WERI-Rb-1 (cell line): ENCODE measurements at regions not wholly inside any gene's neighbourhood (a gene's known extent, or its start where the extent isn't known, plus 50 kb on each side); places are given as distances from the start of the nearest gene placed in this dataset.

Experiments
- DNase-seq: peaks from one replicate; pipeline ENCODE4 v3.0.0-alpha.2; 2020
- H3K27ac ChIP-seq: fragments of 250-450 bp; sonication (Bioruptor Pico); 2 replicates; pipeline ENCODE4 v1.5.1; 2020; ENCODE audit warnings: mild to moderate bottlenecking, moderate library complexity
- H3K27me3 ChIP-seq: fragments of 250-450 bp; sonication (Bioruptor Pico); 2 replicates; pipeline ENCODE4 v1.5.1; 2021; ENCODE audit warnings: mild to moderate bottlenecking, low read depth, moderate library complexity; ENCODE audit not compliant: insufficient read depth, severe bottlenecking
- H3K36me3 ChIP-seq: fragments of 250-450 bp; sonication (Bioruptor Pico); 2 replicates; pipeline ENCODE4 v1.5.1; 2020; ENCODE audit warnings: mild to moderate bottlenecking, moderate library complexity
- H3K4me3 ChIP-seq: 2 replicates; pipeline ENCODE4 v1.5.1; 2011; ENCODE audit warnings: low read depth, mild to moderate bottlenecking, control low read depth, low read length
- H3K9me3 ChIP-seq: fragments of 250-450 bp; sonication (Bioruptor Pico); 2 replicates; pipeline ENCODE4 v1.5.1; 2021; ENCODE audit warnings: mild to moderate bottlenecking, moderate library complexity; ENCODE audit not compliant: severe bottlenecking
- CTCF ChIP-seq: IDR thresholded peaks from 2 replicates; pipeline ENCODE4 v1.5.1; 2011; ENCODE audit warnings: low read depth, mild to moderate bottlenecking, control low read depth, inconsistent platforms, low read length

- H3K27me3 ChIP-seq = no peaks in the 10 kb centered on the region
- H3K27ac ChIP-seq = peak overlapping the region; percentile 82
- peak; percentile 75 for DNase-seq
- H3K4me3 ChIP-seq = peak overlapping the region; percentile 5
- no peak for TF ChIP-seq CTCF
- H3K36me3 ChIP-seq = no peaks in the 10 kb centered on the region
- no peaks in the 10 kb centered on the region for H3K9me3 ChIP-seq
Observed at GRCh38 chr5:19001539-19001938, 986.5 kb downstream of the CDH18 start.

GRCh38 chr5:19002111-19002510 lies 985.9 kb downstream of the CDH18 start:
- peak overlapping the region; percentile 82 for H3K27ac ChIP-seq
- no peaks in the 10 kb centered on the region for H3K36me3 ChIP-seq
- no peaks in the 10 kb centered on the region for H3K9me3 ChIP-seq
- no peak for DNase-seq
- TF ChIP-seq CTCF = no peak
- no peak overlapping the region for H3K4me3 ChIP-seq
- no peaks in the 10 kb centered on the region for H3K27me3 ChIP-seq

- H3K4me3 ChIP-seq = no peak overlapping the region
- no peaks in the 10 kb centered on the region for H3K27me3 ChIP-seq
- TF ChIP-seq CTCF = no peak
- no peak overlapping the region for H3K27ac ChIP-seq
- H3K9me3 ChIP-seq = no peaks in the 10 kb centered on the region
- no peak for DNase-seq
- H3K36me3 ChIP-seq = no peaks in the 10 kb centered on the region
Observed at GRCh38 chr5:19018822-19019221, 969.2 kb downstream of the CDH18 start.

GRCh38 chr5:19031491-19031890 lies 956.5 kb downstream of the CDH18 start:
- H3K9me3 ChIP-seq = no peaks in the 10 kb centered on the region
- no peaks in the 10 kb centered on the region for H3K36me3 ChIP-seq
- no peak for TF ChIP-seq CTCF
- DNase-seq = no peak
- no peak overlapping the region for H3K4me3 ChIP-seq
- no peaks in the 10 kb centered on the region for H3K27me3 ChIP-seq
- no peak overlapping the region for H3K27ac ChIP-seq

- Histone ChIP-seq H3K36me3 (no peaks in the 10 kb centered on the region), H3K9me3 (no peaks in the 10 kb centered on the region), H3K27me3 (no peaks in the 10 kb centered on the region), H3K27ac (no peak overlapping the region), H3K4me3 (no peak overlapping the region)
- DNase-seq = no peak
- no peak for TF ChIP-seq CTCF
Observed at GRCh38 chr5:19035816-19036215, 952.2 kb downstream of the CDH18 start.

- Histone ChIP-seq H3K9me3 (no peaks in the 10 kb centered on the region), H3K4me3 (no peak overlapping the region), H3K27me3 (no peaks in the 10 kb centered on the region), H3K27ac (no peak overlapping the region), H3K36me3 (no peaks in the 10 kb centered on the region)
- TF ChIP-seq CTCF = no peak
- no peak for DNase-seq
Observed at GRCh38 chr5:19042106-19042505, 945.9 kb downstream of the CDH18 start.
